ENCODE measurements at regions not wholly inside any gene's neighbourhood (a gene's known extent, or its start where the extent isn't known, plus 50 kb on each side); places are given as distances from the start of the nearest gene placed in this dataset.

DNA sequence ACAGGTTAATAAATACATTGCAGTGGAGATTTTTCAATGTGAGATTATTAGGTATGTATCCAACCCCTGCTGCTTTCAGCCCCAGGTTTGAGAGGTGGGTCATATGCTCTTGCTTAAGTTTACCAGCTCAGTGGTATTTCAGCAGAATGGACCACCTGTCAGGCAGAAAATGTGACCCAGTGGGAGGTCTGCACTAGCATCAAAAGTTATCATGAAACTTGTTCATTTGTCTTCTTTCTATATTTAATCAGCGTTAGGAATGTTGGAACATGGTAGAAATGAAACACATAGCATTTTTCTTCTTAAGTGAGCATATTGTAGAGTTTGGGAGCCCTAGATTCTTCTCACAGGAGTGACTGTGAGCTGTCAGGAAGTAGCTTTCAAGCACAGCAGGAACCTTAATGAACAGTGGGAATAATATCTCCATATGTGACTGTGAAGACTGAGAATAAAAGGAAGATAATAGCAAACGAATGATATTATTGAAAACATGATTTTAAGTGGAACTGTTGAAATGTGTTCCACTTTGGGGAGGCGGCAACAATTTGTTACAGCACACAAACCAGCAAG is 596.9 kb upstream of the CDH6 start:
- Histone ChIP-seq H3K9me3 (peaks cover 3 to 7% of the 10 kb centered on the region in 2 donors), H3K4me3 (no peak overlapping the region), H3K27me3 (no peaks in the 10 kb centered on the region), H3K4me1 (no peaks in the 10 kb centered on the region), H3K27ac (no peak overlapping the region), H3K36me3 (no peaks in the 10 kb centered on the region)
- intact Hi-C loops (cut with DNase I; ENCODE audit: low total_unique reads) = loop anchor here (10.0 kb wide), 1 partner anchor 998 kb away; no protein-coding TSS in a partner anchor
- no peak for DNase-seq (ENCODE audit: low spot score in 2 of 2)
- TF ChIP-seq, protein P1, sequence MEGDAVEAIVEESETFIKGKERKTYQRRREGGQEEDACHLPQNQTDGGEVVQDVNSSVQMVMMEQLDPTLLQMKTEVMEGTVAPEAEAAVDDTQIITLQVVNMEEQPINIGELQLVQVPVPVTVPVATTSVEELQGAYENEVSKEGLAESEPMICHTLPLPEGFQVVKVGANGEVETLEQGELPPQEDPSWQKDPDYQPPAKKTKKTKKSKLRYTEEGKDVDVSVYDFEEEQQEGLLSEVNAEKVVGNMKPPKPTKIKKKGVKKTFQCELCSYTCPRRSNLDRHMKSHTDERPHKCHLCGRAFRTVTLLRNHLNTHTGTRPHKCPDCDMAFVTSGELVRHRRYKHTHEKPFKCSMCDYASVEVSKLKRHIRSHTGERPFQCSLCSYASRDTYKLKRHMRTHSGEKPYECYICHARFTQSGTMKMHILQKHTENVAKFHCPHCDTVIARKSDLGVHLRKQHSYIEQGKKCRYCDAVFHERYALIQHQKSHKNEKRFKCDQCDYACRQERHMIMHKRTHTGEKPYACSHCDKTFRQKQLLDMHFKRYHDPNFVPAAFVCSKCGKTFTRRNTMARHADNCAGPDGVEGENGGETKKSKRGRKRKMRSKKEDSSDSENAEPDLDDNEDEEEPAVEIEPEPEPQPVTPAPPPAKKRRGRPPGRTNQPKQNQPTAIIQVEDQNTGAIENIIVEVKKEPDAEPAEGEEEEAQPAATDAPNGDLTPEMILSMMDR (IDR thresholded peaks at IDR 0.05) = no peak
- TF ChIP-seq POLR2AphosphoS5 (IDR thresholded peaks at IDR 0.05) (no peak), POLR2A (IDR thresholded peaks at IDR 0.05) (no peak)

DNA sequence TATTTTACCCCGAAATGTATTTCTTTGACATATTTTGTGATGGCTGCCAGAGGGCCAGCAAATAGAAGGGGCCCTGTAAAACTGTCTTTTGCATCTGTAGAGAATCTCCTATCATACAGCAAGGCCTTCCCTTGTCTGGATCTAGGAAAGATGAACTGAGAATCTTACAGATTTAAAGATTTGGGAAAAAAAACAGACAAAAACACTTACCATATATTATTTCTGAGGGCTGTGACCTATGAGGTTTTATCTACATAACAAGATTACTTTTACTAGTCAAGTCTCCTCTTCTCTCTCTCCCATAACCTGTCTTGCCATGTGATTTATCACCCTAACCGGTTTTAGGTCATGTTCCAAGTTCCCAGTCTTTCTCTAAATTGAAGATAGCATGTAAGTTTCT is 599.2 kb upstream of the CDH6 start:
- Histone ChIP-seq H3K36me3 (no peaks in the 10 kb centered on the region), H3K4me3 (no peak overlapping the region), H3K9me3 (peaks cover 3 to 7% of the 10 kb centered on the region in 2 donors), H3K27ac (no peak overlapping the region), H3K4me1 (no peaks in the 10 kb centered on the region), H3K27me3 (no peaks in the 10 kb centered on the region)
- intact Hi-C loops (cut with DNase I; ENCODE audit: low total_unique reads) = loop anchor here (2.0 to 10.0 kb wide), 2 partner anchors 22 to 1000 kb away; no protein-coding TSS in a partner anchor
- no peak for DNase-seq (ENCODE audit: low spot score in 2 of 2)
- TF ChIP-seq POLR2AphosphoS5 (IDR thresholded peaks at IDR 0.05) = no peak
- no peak for TF ChIP-seq POLR2A (IDR thresholded peaks at IDR 0.05)
- TF ChIP-seq, protein P1 (IDR thresholded peaks at IDR 0.05) = no peak

DNA sequence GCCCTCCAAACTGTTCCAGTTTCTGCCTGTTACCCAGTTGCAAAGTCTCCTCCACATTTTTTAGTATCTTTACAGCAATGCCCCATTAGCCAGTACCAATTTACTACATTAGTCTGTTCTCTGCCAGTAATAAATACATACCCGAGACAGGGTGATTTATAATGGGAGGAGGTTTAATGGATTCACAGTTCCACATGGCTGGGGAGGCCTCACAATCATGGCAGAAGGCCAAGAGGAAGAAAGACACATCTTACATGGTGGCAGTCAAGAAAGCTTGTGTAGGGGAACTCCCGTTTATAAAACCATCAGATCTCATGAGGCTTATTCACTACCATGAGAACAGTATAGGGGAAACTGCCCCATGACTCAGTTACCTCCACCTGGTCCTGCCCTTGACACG is 600.7 kb upstream of the CDH6 start:
- H3K4me1 ChIP-seq = no peaks in the 10 kb centered on the region
- no peak overlapping the region for H3K27ac ChIP-seq
- peaks cover 0 to 3% of the 10 kb centered on the region in 2 donors for H3K9me3 ChIP-seq
- H3K4me3 ChIP-seq = no peak overlapping the region
- no peaks in the 10 kb centered on the region for H3K36me3 ChIP-seq
- no peaks in the 10 kb centered on the region for H3K27me3 ChIP-seq
- DNase-seq (ENCODE audit: low spot score in 2 of 2) = no peak
- intact Hi-C loops (cut with DNase I; ENCODE audit: low total_unique reads) = loop anchor here (10.0 kb wide), 1 partner anchor 1002 kb away; no protein-coding TSS in a partner anchor
- no peak for TF ChIP-seq POLR2AphosphoS5 (IDR thresholded peaks at IDR 0.05)
- TF ChIP-seq, protein P1 (IDR thresholded peaks at IDR 0.05) = no peak
- no peak for TF ChIP-seq POLR2A (IDR thresholded peaks at IDR 0.05)

DNA sequence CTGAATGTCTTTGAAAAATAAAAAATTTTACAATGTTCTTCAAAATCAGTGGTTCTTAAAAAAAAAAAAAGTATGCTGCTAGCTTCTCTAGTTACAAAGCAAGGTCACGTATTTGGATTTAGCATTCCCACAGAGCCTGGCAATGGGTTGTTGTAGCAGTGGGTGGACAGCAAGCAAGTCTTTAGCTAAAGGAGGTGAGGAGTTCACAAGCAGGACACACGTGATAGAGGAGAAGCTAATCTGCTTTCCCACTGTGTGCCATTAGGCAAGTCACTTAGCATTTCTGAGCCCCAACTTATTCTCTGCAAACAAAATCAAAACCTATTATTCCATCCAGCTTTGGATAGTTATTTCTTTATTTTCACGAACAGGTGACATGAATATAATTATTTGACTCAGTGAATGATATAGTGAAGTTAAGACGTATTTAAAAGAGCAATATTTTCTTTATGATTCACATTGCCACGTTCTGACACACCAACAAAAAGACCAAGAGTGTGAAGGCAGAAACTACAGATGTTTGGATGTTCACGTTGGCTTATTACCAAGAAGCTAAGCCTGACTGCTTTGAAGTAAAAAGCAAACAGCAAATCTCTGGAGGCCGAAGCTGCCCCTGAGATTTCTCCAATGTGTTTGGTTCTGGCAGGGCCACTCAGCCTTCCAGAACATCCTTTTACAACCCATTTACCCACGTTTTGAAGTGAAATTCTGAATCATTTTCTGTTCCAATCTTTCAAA is 612.1 kb upstream of the CDH6 start:
- no peak for DNase-seq (ENCODE audit: low spot score in 2 of 2)
- Histone ChIP-seq H3K27ac (no peak overlapping the region), H3K36me3 (no peaks in the 10 kb centered on the region), H3K9me3 (no peaks in the 10 kb centered on the region), H3K4me1 (no peaks in the 10 kb centered on the region), H3K4me3 (no peak overlapping the region), H3K27me3 (no peaks in the 10 kb centered on the region)
- TF ChIP-seq, protein P1 (IDR thresholded peaks at IDR 0.05) = no peak
- TF ChIP-seq POLR2A (IDR thresholded peaks at IDR 0.05) (no peak), POLR2AphosphoS5 (IDR thresholded peaks at IDR 0.05) (no peak)
- intact Hi-C loops (cut with DNase I; ENCODE audit: low total_unique reads) = no loop called here

DNA sequence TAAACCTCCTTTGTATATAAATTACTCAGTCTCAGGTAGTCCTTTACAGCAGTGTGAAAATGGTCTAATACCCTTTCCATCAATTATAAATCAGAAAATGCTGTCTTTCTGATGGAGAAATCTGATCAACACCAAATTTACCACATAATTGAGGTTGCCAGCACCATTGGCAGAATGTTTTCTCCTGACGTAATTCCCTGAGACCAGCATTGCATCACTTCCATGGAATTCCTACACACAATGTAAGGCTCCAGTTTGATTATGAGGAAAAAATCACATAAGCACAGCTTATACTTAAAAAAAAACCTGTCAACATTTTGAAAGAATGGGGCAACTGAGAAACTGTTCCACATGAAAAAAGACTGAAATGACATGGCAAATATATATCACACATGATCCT is 618.7 kb upstream of the CDH6 start:
- no peaks in the 10 kb centered on the region for H3K9me3 ChIP-seq
- no peaks in the 10 kb centered on the region for H3K4me1 ChIP-seq
- no peaks in the 10 kb centered on the region for H3K27me3 ChIP-seq
- no peaks in the 10 kb centered on the region for H3K36me3 ChIP-seq
- intact Hi-C loops (cut with DNase I; ENCODE audit: low total_unique reads) = no loop called here
- no peak overlapping the region for H3K4me3 ChIP-seq
- no peak overlapping the region for H3K27ac ChIP-seq
- TF ChIP-seq, protein P1 (IDR thresholded peaks at IDR 0.05) = no peak
- TF ChIP-seq POLR2A (IDR thresholded peaks at IDR 0.05) (no peak), POLR2AphosphoS5 (IDR thresholded peaks at IDR 0.05) (no peak)
- no peak for DNase-seq (ENCODE audit: low spot score in 2 of 2)
